H9 (cell line): ENCODE measurements at regions not wholly inside any gene's neighbourhood (a gene's known extent, or its start where the extent isn't known, plus 50 kb on each side); places are given as distances from the start of the nearest gene placed in this dataset.

Experiments
- DNase-seq: peaks from one replicate; pipeline ENCODE4 v3.0.0-alpha.2; 2017
- H2AFZ ChIP-seq: one replicate; pipeline ENCODE4 v1.6.1; 2013; ENCODE audit warnings: mild to moderate bottlenecking, low read length, control low read depth, moderate library complexity
- H2AK5ac ChIP-seq: 2 replicates; pipeline ENCODE4 v1.6.1; 2013; ENCODE audit warnings: low read length, control low read depth, mixed read lengths; ENCODE audit not compliant: insufficient read length
- H2BK120ac ChIP-seq: one replicate; pipeline ENCODE4 v1.6.1; 2013; ENCODE audit warnings: low read depth, mild to moderate bottlenecking, low read length, control low read depth, inconsistent platforms; ENCODE audit not compliant: poor library complexity, severe bottlenecking
- H2BK12ac ChIP-seq: 2 replicates; pipeline ENCODE4 v1.6.1; 2013; ENCODE audit warnings: low read length, control low read depth, mixed read lengths, low read depth; ENCODE audit not compliant: insufficient read length
- H2BK15ac ChIP-seq: 2 replicates; pipeline ENCODE4 v1.6.1; 2013; ENCODE audit warnings: low read depth, low read length, control low read depth
- H2BK20ac ChIP-seq: one replicate; pipeline ENCODE4 v1.6.1; 2013; ENCODE audit warnings: low read depth, mild to moderate bottlenecking, low read length, control low read depth, inconsistent platforms; ENCODE audit not compliant: poor library complexity, severe bottlenecking
- H2BK5ac ChIP-seq: 2 replicates; pipeline ENCODE4 v1.6.1; 2013; ENCODE audit warnings: low read length, control low read depth, mixed read lengths; ENCODE audit not compliant: insufficient read length
- H3K14ac ChIP-seq: 2 replicates; pipeline ENCODE4 v1.6.1; 2013; ENCODE audit warnings: low read length, control low read depth; ENCODE audit not compliant: insufficient read depth
- H3K18ac ChIP-seq: 2 replicates; pipeline ENCODE4 v1.6.1; 2013; ENCODE audit warnings: low read depth, mild to moderate bottlenecking, mixed read lengths, low read length, control low read depth; ENCODE audit not compliant: insufficient read length
- H3K23ac ChIP-seq: 2 replicates; pipeline ENCODE4 v1.6.1; 2013; ENCODE audit warnings: low read length, control low read depth, mixed read lengths, low read depth; ENCODE audit not compliant: insufficient read length
- H3K23me2 ChIP-seq: 2 replicates; pipeline ENCODE4 v1.6.1; 2013; ENCODE audit warnings: low read depth, mild to moderate bottlenecking, mixed read lengths, low read length, control low read depth; ENCODE audit not compliant: insufficient read length, poor library complexity, severe bottlenecking
- H3K27ac ChIP-seq: 2 replicates; pipeline ENCODE4 v1.5.1; 2013; ENCODE audit warnings: low read length, control low read depth, mixed read lengths, low read depth; ENCODE audit not compliant: insufficient read length
- H3K27me3 ChIP-seq: 2 replicates; pipeline ENCODE4 v1.6.1; 2013; ENCODE audit warnings: low read length, control low read depth, inconsistent platforms; ENCODE audit not compliant: insufficient read depth
- H3K4ac ChIP-seq: 2 replicates; pipeline ENCODE4 v1.6.1; 2013; ENCODE audit warnings: low read depth, mild to moderate bottlenecking, control low read depth, inconsistent platforms, low read length, moderate library complexity
- H3K4me1 ChIP-seq: 2 replicates; pipeline ENCODE4 v1.6.1; 2013; ENCODE audit warnings: low read length, control low read depth, inconsistent platforms; ENCODE audit not compliant: insufficient read depth
- H3K4me2 ChIP-seq: 2 replicates; pipeline ENCODE4 v1.6.1; 2013; ENCODE audit warnings: low read length, control low read depth, mixed read lengths; ENCODE audit not compliant: insufficient read length, insufficient read depth
- H3K56ac ChIP-seq: 2 replicates; pipeline ENCODE4 v1.6.1; 2013; ENCODE audit warnings: low read depth, mild to moderate bottlenecking, mixed read lengths, low read length, control low read depth; ENCODE audit not compliant: insufficient read length
- H3K79me1 ChIP-seq: 2 replicates; pipeline ENCODE4 v1.6.1; 2013; ENCODE audit warnings: low read depth, mild to moderate bottlenecking, moderate library complexity, low read length, control low read depth, inconsistent platforms; ENCODE audit not compliant: insufficient read depth, poor library complexity, severe bottlenecking
- H3K79me2 ChIP-seq: 2 replicates; pipeline ENCODE4 v1.6.1; 2013; ENCODE audit warnings: low read length, control low read depth, inconsistent platforms; ENCODE audit not compliant: insufficient read depth
- H3K9ac ChIP-seq: 2 replicates; pipeline ENCODE4 v1.6.1; 2013; ENCODE audit warnings: low read length, control low read depth, mixed read lengths; ENCODE audit not compliant: insufficient read length; ENCODE audit errors: extremely low read depth
- H3K9me3 ChIP-seq: one replicate; pipeline ENCODE4 v1.6.1; 2013; ENCODE audit warnings: low read depth, low read length, inconsistent platforms; ENCODE audit not compliant: control insufficient read depth
- H3T11ph ChIP-seq: one replicate; pipeline ENCODE4 v1.6.1; 2013; ENCODE audit warnings: mild to moderate bottlenecking, low read length, control low read depth, inconsistent platforms
- H4K20me1 ChIP-seq: one replicate; pipeline ENCODE4 v1.6.1; 2013; ENCODE audit not compliant: control insufficient read depth, insufficient read length, insufficient read depth
- H4K5ac ChIP-seq: 2 replicates; pipeline ENCODE4 v1.6.1; 2013; ENCODE audit warnings: low read depth, mild to moderate bottlenecking, mixed read lengths, low read length, control low read depth; ENCODE audit not compliant: insufficient read length
- H4K8ac ChIP-seq: replicated peaks from 2 replicates; pipeline ENCODE4 v1.6.1; 2013; ENCODE audit warnings: low read length, control low read depth, mixed read lengths, low read depth; ENCODE audit not compliant: insufficient read length
- H4K91ac ChIP-seq: 2 replicates; pipeline ENCODE4 v1.6.1; 2013; ENCODE audit warnings: low read depth, mild to moderate bottlenecking, moderate library complexity, mixed read lengths, low read length, control low read depth; ENCODE audit not compliant: insufficient read length
- H3K27ac Mint-ChIP-seq, 3 experiments: 2 replicates in 2 of 3; 3 replicates in 1 of 3; pipeline ENCODE4 v1.8.0; 2020 to 2021; ENCODE audit warnings: mixed read lengths in 3 of 3, mild to moderate bottlenecking in 1 of 3, moderate library complexity in 1 of 3
- H3K27me3 Mint-ChIP-seq: 2 replicates; pipeline ENCODE4 v1.8.0; 2021; ENCODE audit warnings: low read depth, mild to moderate bottlenecking, moderate library complexity, mixed read lengths
- H3K36me3 Mint-ChIP-seq, 3 experiments: 2 replicates in 2 of 3; 3 replicates in 1 of 3; pipeline ENCODE4 v1.8.0; 2020 to 2021; ENCODE audit warnings: low read depth in 3 of 3, mixed read lengths in 3 of 3; ENCODE audit not compliant: insufficient read depth in 1 of 3
- H3K4me1 Mint-ChIP-seq, 2 experiments: 2 replicates each; pipeline ENCODE4 v1.8.0; 2020; ENCODE audit warnings: mixed read lengths in 2 of 2
- H3K4me3 Mint-ChIP-seq, 2 experiments: 2 replicates in 1 of 2; 3 replicates in 1 of 2; pipeline ENCODE4 v1.8.0; 2020 to 2021; ENCODE audit warnings: mild to moderate bottlenecking in 2 of 2, mixed read lengths in 2 of 2, moderate library complexity in 1 of 2
- H3K9me3 Mint-ChIP-seq, 2 experiments: 2 replicates in 1 of 2; 3 replicates in 1 of 2; pipeline ENCODE4 v1.8.0; 2020; ENCODE audit warnings: mild to moderate bottlenecking in 2 of 2, mixed read lengths in 2 of 2, moderate library complexity in 1 of 2
- WGBS: extraction: QIAGEN DNeasy Blood & Tissue Kit; methylation state at CpG from one replicate; pipeline ENCODE4 v1.1.7; 2013; ENCODE audit warnings: missing lambda C conversion rate, low lambda C conversion rate, mixed read lengths; ENCODE audit not compliant: insufficient read length; ENCODE audit errors: extremely low coverage; 5-methylcytosine and 5-hydroxymethylcytosine counted together
- TF ChIP-seq, protein P1 (sequence below): fragments of 200-600 bp; sonication (generic); conservative IDR thresholded peaks from 3 replicates; pipeline ENCODE4 v1.8.0; 2021; ENCODE audit warnings: antibody characterized with exemption, mild to moderate bottlenecking

DNA sequence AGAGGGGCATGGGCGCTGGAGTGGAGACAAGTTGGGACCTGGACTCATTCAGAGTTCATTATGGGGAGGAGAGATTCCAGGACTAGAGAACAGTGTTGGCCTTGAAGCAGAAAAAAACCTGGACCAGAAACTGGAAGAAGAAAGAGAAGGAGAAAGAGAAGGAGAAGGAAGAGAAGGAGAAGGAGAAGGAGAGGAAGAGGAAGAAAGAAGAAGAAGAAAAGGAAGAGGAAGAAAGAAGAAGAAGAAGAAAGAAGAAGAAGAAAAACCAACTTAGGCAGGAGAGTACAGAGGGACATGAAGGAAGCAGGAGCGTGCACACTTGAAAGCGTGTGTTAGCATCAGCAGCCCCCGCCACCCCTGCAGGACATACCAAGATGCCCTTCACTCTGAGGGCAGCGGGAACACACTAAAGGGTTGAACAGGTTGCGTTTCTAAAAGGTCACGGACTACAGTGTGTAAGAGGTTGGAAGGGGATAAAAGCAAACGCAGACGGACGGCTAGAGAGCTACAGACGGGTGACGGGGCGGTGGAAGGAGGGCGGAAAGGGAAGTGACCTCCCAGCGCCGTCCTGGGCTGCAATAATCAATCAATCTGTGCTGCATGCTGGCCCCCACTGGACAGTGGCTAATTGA lies 95.3 kb downstream of the SEC61G start:
- WGBS: no CpG with 5 or more reads among the region's 16 CpGs
- Histone ChIP-seq H3K56ac (no peak overlapping the region), H2AK5ac (no peak overlapping the region), H2BK15ac (no peak overlapping the region), H3K4ac (no peak overlapping the region), H2BK20ac (no peak overlapping the region), H4K20me1 (no peaks in the 10 kb centered on the region), H4K5ac (no peak overlapping the region), H2BK120ac (no peak overlapping the region), H4K91ac (no peak overlapping the region), H3K4me2 (peak overlapping the region; percentile 67), H3K79me1 (no peaks in the 10 kb centered on the region), H3K79me2 (no peaks in the 10 kb centered on the region), H3K14ac (no peak overlapping the region), H3T11ph (no peak overlapping the region), H2BK5ac (no peak overlapping the region), H3K9ac (no peak overlapping the region), H3K23me2 (peaks cover 9% of the 10 kb centered on the region), H3K23ac (no peak overlapping the region), H3K27ac (no peak overlapping the region), H3K4me1 (peaks cover 7% of the 10 kb centered on the region; the same call in 1 of the 2 replicates), H3K9me3 (no peaks in the 10 kb centered on the region), H2BK12ac (no peak overlapping the region), H3K27me3 (peaks cover 2% of the 10 kb centered on the region; the same call in 1 of the 2 replicates), H2AFZ (no peak overlapping the region), H3K18ac (no peak overlapping the region), H4K8ac (no peak overlapping the region)
- H3K27ac Mint-ChIP-seq: no peak overlapping the region; a peak in 1 of 7 replicates
- H3K27me3 Mint-ChIP-seq: peaks cover 50% of the 10 kb centered on the region
- peaks cover 15 to 23% of the 10 kb centered on the region in 2 experiments for H3K9me3 Mint-ChIP-seq
- peaks cover 2 to 22% (median 4%) of the 10 kb centered on the region in 3 experiments; a peak in 5 of 7 replicates for H3K36me3 Mint-ChIP-seq
- peak overlapping the region; percentile 73 to 76 for H3K4me3 Mint-ChIP-seq
- H3K4me1 Mint-ChIP-seq: peaks cover 27 to 29% of the 10 kb centered on the region in 2 experiments
- no peak for DNase-seq
- TF ChIP-seq, protein P1, sequence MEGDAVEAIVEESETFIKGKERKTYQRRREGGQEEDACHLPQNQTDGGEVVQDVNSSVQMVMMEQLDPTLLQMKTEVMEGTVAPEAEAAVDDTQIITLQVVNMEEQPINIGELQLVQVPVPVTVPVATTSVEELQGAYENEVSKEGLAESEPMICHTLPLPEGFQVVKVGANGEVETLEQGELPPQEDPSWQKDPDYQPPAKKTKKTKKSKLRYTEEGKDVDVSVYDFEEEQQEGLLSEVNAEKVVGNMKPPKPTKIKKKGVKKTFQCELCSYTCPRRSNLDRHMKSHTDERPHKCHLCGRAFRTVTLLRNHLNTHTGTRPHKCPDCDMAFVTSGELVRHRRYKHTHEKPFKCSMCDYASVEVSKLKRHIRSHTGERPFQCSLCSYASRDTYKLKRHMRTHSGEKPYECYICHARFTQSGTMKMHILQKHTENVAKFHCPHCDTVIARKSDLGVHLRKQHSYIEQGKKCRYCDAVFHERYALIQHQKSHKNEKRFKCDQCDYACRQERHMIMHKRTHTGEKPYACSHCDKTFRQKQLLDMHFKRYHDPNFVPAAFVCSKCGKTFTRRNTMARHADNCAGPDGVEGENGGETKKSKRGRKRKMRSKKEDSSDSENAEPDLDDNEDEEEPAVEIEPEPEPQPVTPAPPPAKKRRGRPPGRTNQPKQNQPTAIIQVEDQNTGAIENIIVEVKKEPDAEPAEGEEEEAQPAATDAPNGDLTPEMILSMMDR: no peak
